Endothelial cell of umbilical vein (primary cell): ENCODE measurements at regions not wholly inside any gene's neighbourhood (a gene's known extent, or its start where the extent isn't known, plus 50 kb on each side); places are given as distances from the start of the nearest gene placed in this dataset.

Experiments used
- EZH2 ChIP-seq: IDR thresholded peaks from 2 replicates; pipeline ENCODE4 v1.6.1; 2012; ENCODE audit warnings: borderline replicate concordance, low read depth, mild to moderate bottlenecking, moderate library complexity, low read length, inconsistent platforms; ENCODE audit not compliant: severe bottlenecking
- JUN ChIP-seq: IDR thresholded peaks from 2 replicates; pipeline ENCODE4 v1.6.1; 2011; ENCODE audit warnings: borderline replicate concordance, low read depth; ENCODE audit not compliant: insufficient read length, insufficient read depth
- POLR2A ChIP-seq: IDR thresholded peaks from 2 replicates; pipeline ENCODE4 v1.6.1; 2012; ENCODE audit warnings: low read depth, mild to moderate bottlenecking, control low read depth, low read length
- TF ChIP-seq, protein P1 (sequence below), 2 donors: IDR thresholded peaks; 1 replicate in 1 of 2; 2 replicates in 1 of 2; pipeline ENCODE4 v1.5.1; 2011; ENCODE audit warnings: low read length in 2 of 2, mild to moderate bottlenecking in 2 of 2, moderate library complexity in 2 of 2, control low read depth in 1 of 2, inconsistent platforms in 1 of 2, low read depth in 1 of 2; ENCODE audit not compliant: insufficient read depth in 1 of 2; ENCODE audit errors: extremely low read depth in 1 of 2

DNA sequence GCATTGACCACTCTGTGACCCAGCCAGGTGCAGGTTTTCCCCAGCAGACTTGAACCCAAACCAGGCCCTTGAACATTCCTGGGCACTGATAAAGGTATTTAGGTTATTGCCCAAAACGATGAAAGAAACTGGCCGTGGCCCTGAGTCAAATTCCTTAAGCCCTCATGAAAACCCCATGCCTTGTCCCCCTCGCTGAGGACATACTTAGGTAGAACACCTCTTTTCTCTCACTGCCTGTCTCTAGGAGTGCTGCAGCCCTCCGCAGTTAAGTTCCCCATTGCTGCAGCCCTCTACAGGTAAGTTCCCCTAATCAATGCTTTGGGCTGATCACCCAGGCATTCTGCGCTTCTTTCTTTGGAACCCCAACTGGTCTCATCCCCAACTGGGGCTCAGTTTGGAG, 961.6 kb downstream of the TBC1D22A start:
- TF ChIP-seq, protein P1, sequence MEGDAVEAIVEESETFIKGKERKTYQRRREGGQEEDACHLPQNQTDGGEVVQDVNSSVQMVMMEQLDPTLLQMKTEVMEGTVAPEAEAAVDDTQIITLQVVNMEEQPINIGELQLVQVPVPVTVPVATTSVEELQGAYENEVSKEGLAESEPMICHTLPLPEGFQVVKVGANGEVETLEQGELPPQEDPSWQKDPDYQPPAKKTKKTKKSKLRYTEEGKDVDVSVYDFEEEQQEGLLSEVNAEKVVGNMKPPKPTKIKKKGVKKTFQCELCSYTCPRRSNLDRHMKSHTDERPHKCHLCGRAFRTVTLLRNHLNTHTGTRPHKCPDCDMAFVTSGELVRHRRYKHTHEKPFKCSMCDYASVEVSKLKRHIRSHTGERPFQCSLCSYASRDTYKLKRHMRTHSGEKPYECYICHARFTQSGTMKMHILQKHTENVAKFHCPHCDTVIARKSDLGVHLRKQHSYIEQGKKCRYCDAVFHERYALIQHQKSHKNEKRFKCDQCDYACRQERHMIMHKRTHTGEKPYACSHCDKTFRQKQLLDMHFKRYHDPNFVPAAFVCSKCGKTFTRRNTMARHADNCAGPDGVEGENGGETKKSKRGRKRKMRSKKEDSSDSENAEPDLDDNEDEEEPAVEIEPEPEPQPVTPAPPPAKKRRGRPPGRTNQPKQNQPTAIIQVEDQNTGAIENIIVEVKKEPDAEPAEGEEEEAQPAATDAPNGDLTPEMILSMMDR (IDR thresholded peaks at IDR 0.05; ENCODE audit: extremely low read depth in 1 of 2, insufficient read depth in 1 of 2, low read depth in 1 of 2, low read length in 2 of 2) = no peak
- TF ChIP-seq POLR2A = no peak
- no peak for TF ChIP-seq EZH2
- no peak for TF ChIP-seq JUN
